AG10803 (cell line): ENCODE measurements at regions not wholly inside any gene's neighbourhood (a gene's known extent, or its start where the extent isn't known, plus 50 kb on each side); places are given as distances from the start of the nearest gene placed in this dataset.

Experiments used
- DNase-seq: peaks from one replicate; pipeline ENCODE4 v3.0.0; 2010; ENCODE audit warnings: low read depth
- H3K4me3 ChIP-seq: 2 replicates; pipeline ENCODE4 v1.5.1; 2011; ENCODE audit warnings: mild to moderate bottlenecking, low read length, control low read depth
- CTCF ChIP-seq: conservative IDR thresholded peaks from 2 replicates; pipeline ENCODE4 v1.5.1; 2011; ENCODE audit warnings: mild to moderate bottlenecking, low read length, control low read depth, inconsistent platforms

GRCh38 chr4:163665521-163666331 is 171.2 kb downstream of the TMA16 start:
- DNase-seq = no peak

DNA sequence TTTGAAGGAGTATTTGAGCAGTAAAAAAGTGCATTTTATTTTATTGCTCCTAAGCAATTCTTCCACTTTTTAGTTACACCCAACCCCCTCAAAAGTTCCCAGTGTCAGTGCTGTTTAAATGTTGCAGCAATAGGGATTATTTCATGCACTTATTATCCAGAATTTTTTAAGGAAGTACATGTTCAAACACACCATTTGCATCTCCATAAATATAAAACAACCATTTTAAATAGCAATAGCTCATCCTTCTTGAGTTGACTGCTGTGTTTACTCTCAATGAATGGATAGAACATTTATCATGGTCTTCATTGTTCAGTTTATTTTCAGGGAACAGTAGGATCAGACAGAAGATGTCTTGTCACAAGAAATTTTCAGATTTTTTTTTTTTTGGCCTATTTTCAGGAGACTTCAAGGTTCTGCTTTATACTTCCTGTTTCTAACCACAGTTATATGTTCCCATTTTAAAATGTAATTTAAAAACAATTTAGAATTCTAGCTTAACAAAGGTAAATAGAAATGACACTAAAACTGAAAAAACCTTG is 171.9 kb downstream of the TMA16 start:
- TF ChIP-seq CTCF = no peak
- H3K4me3 ChIP-seq = no peak overlapping the region
- no peak for DNase-seq

More at GRCh38 chr4:163665521-163666331, 171.2 kb downstream of the TMA16 start:
- no peak overlapping the region for H3K4me3 ChIP-seq
- TF ChIP-seq CTCF = no peak

DNA sequence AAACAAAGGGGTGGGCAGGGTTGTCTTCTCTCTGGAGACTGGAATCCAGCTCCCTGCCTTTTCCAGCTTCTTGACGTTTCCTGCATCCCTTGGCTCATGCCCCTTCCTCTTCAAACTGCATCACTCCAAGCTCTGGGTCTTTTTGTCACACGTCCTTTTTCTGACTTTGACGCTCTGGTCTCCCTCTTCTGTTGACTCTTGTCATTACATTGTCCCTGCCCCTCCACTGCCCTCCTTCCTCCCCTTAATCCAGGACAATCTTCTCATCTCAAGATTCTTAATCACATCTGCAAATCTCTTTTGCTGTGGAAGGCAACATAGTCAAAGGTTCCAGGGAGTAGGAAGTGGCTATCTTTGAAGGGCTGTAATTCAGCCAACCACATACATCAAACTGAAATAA is 178.3 kb downstream of the TMA16 start:
- no peak for DNase-seq
- H3K4me3 ChIP-seq = no peak overlapping the region
- TF ChIP-seq CTCF = no peak

DNA sequence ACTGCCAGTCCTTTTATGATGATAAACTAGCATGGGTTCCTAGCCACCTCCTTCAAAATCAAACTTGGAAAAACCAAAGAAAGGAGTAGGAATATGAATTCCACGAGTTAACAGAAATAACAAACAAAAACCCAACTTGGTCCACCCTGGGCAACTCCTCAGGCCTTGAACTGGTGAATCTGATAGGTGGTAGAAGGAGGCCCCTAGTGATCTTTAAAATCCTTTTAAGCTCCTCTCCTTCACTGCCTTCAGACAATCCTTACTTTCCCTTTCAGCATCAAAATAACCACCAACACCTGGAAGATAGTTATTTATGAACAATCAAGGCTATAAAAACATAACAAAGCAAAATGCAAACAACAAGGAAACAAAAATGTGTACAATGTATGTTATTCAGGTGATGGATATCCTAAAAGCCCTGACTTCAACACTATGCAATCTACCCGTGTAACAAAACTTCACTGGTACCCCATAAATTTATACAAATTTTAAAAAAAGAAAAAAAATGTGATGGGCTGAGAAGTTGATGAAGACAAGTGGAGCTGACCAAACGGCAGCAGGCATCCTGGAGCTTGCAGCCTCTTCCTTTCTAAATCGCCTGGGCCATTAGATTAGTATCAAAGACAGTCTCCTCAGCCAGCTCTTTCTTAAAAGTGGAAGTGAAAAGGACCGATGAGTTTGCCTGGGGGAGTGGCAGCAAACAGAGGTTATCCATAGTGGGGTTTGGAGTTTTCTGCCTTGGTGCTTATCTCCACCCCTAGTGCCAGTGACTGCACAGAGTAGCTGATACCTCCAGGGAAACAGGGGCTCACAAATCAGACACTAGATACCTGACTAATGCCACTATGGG is 179.6 kb downstream of the TMA16 start:
- no peak overlapping the region for H3K4me3 ChIP-seq
- TF ChIP-seq CTCF = no peak
- no peak for DNase-seq

- no peak for TF ChIP-seq CTCF
- no peak overlapping the region for H3K4me3 ChIP-seq
- DNase-seq = no peak
Observed at GRCh38 chr4:163679189-163679588, 184.7 kb downstream of the TMA16 start.

- TF ChIP-seq CTCF = no peak
- no peak for DNase-seq
- no peak overlapping the region for H3K4me3 ChIP-seq
Observed at GRCh38 chr4:163680386-163681098, 186.1 kb downstream of the TMA16 start.
